ENCODE measurements at regions not wholly inside any gene's neighbourhood (a gene's known extent, or its start where the extent isn't known, plus 50 kb on each side); places are given as distances from the start of the nearest gene placed in this dataset.
A peak's percentile ranks its signal among the peaks of the same experiment; 100 is the strongest.

GRCh38 chr2:120587997-120588336 is 147.7 kb upstream of the GLI2 start:
- no peak for TF ChIP-seq CTCF (IDR thresholded peaks at IDR 0.05; ENCODE audit: insufficient read depth, low read depth, low read length)
- no peak for DNase-seq (ENCODE audit: low read depth)
- no peak overlapping the region for H3K4me3 ChIP-seq (ENCODE audit: low read depth, low read length)

- no peak for TF ChIP-seq CTCF (IDR thresholded peaks at IDR 0.05; ENCODE audit: insufficient read depth, low read depth, low read length)
- no peak overlapping the region for H3K4me3 ChIP-seq (ENCODE audit: low read depth, low read length)
- peak; percentile 78 for DNase-seq (ENCODE audit: low read depth)
Observed at GRCh38 chr2:120589771-120590608, 145.7 kb upstream of the GLI2 start.

GRCh38 chr2:120590841-120591240 is 144.8 kb upstream of the GLI2 start:
- no peak overlapping the region for H3K4me3 ChIP-seq (ENCODE audit: low read depth, low read length)
- no peak for TF ChIP-seq CTCF (IDR thresholded peaks at IDR 0.05; ENCODE audit: insufficient read depth, low read depth, low read length)
- no peak for DNase-seq (ENCODE audit: low read depth)

- no peak for DNase-seq (ENCODE audit: low read depth)
- H3K4me3 ChIP-seq (ENCODE audit: low read depth, low read length), result no peak overlapping the region
- no peak for TF ChIP-seq CTCF (IDR thresholded peaks at IDR 0.05; ENCODE audit: insufficient read depth, low read depth, low read length)
Observed at GRCh38 chr2:120591572-120591971, 144.1 kb upstream of the GLI2 start.

GRCh38 chr2:120592084-120592483 is 143.6 kb upstream of the GLI2 start:
- no peak overlapping the region for H3K4me3 ChIP-seq (ENCODE audit: low read depth, low read length)
- no peak for TF ChIP-seq CTCF (IDR thresholded peaks at IDR 0.05; ENCODE audit: insufficient read depth, low read depth, low read length)
- DNase-seq (ENCODE audit: low read depth), result no peak

- H3K4me3 ChIP-seq (ENCODE audit: low read depth, low read length), result no peak overlapping the region
- no peak for DNase-seq (ENCODE audit: low read depth)
- TF ChIP-seq CTCF (IDR thresholded peaks at IDR 0.05; ENCODE audit: insufficient read depth, low read depth, low read length), result no peak
Observed at GRCh38 chr2:120593921-120594686, 141.6 kb upstream of the GLI2 start.
